ENCODE measurements at regions not wholly inside any gene's neighbourhood (a gene's known extent, or its start where the extent isn't known, plus 50 kb on each side); places are given as distances from the start of the nearest gene placed in this dataset.

DNA sequence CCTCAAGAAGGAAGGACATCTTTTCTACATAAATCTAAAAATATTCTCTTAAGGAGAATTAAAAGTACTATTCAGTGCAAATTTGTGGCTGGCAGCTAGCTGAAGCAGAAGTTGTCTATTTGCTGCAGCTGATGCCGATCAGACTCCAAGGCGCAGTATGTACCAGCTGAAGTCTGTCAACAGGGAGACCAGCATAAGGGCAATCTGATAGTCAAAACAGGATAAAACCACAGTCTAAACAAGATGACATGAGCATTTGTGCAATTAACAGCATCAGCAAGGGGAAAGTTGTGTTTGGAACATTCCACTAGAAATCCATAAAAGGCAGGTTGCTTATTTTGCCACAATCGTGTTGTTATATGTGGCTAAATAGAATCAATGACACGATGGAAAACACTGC, 198.2 kb upstream of the ROBO2 start:
- TF ChIP-seq POLR2A (IDR thresholded peaks at IDR 0.05): no peak
- TF ChIP-seq, protein P1, sequence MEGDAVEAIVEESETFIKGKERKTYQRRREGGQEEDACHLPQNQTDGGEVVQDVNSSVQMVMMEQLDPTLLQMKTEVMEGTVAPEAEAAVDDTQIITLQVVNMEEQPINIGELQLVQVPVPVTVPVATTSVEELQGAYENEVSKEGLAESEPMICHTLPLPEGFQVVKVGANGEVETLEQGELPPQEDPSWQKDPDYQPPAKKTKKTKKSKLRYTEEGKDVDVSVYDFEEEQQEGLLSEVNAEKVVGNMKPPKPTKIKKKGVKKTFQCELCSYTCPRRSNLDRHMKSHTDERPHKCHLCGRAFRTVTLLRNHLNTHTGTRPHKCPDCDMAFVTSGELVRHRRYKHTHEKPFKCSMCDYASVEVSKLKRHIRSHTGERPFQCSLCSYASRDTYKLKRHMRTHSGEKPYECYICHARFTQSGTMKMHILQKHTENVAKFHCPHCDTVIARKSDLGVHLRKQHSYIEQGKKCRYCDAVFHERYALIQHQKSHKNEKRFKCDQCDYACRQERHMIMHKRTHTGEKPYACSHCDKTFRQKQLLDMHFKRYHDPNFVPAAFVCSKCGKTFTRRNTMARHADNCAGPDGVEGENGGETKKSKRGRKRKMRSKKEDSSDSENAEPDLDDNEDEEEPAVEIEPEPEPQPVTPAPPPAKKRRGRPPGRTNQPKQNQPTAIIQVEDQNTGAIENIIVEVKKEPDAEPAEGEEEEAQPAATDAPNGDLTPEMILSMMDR (IDR thresholded peaks at IDR 0.05): no peak
- no peak for TF ChIP-seq POLR2AphosphoS5 (IDR thresholded peaks at IDR 0.05)
- TF ChIP-seq EP300 (IDR thresholded peaks at IDR 0.05): no peak
